GM18951 (cell line): ENCODE measurements at regions not wholly inside any gene's neighbourhood (a gene's known extent, or its start where the extent isn't known, plus 50 kb on each side); places are given as distances from the start of the nearest gene placed in this dataset.

ENCODE experiments used
- POLR2A ChIP-seq: IDR thresholded peaks from 4 replicates; pipeline ENCODE4 v1.6.1; 2011; ENCODE audit warnings: mild to moderate bottlenecking; ENCODE audit not compliant: insufficient read length, insufficient read depth; ENCODE audit errors: extremely low read depth
- in situ Hi-C: fragments of 300-500 bp; cut with MboI; formaldehyde crosslinking; loops from one replicate; pipeline ENCODE4 v1.12.0; 2022; ENCODE audit warnings: low sequenced_read_pairs, mixed read lengths, inconsistent platforms; ENCODE audit not compliant: unreplicated experiment

DNA sequence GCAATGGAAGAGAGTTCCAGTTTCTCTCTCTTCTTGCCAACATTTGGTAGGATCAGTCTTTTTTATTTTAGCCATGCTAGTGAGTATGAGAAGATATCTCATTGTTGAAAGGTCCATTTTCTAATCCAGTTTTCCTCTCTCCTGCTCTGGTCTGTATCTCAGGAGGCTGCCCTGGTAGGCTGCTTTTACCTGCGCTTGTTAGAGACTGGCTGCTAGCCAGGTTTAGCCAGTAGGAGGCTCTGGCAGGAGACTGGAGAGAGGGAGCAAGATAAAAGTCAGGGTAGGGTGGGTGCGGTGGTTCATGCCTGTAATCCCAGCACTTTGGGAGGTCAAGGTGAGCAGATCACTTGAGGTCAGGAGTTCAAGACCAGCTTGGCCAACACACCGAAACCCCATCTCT, 68.6 kb upstream of the FOXP4 start:
- in situ Hi-C loops = no loop called here

DNA sequence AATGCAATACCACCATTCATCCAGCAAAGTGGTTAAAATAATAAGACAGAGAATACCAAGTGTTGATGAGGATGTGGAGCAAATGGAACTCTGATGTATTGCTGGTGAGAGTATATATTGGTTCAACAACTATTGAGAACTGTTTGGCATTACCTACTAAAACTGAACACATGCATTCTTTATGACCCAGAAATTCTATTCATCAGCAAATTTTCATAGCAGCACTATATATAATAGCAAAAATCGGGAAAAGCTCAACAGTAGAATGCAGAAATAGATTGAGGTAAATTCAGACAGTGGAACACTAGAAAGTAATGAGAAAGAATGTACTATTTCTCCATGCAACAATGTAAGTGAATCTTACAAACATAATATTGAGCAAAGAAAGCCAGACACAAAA, 62.2 kb upstream of the FOXP4 start:
- in situ Hi-C loops = no loop called here
- TF ChIP-seq POLR2A = no peak

More for the DNA sequence above, 68.6 kb upstream of the FOXP4 start:
- no peak for TF ChIP-seq POLR2A

DNA sequence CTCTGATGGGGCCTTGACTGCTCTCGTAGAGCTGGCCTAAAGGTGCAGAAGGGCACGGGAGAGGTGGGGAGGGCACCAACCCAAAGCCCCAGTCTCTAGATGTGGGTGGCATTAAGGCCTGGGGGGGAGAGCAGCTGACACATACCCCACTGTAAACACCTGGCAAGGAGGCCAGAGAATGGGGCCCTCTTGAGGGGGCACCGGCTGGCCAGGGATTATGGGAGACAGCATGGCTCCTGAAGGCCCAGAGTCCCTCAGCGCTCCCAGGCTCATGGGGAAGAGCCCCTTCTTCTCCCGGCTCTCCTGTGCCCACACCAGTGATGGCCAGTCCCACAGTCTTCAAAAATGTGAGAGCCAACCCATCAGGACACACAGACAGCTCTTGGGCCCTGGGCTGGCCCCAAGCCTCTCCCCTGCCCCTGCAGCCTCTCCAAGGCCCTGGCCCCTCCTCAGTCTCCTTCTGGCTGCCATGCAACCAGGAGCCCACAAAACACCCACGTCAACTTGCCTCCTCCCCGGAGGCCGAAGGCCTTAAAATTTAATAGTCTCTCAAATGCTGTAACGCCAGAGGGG, 58.2 kb upstream of the FOXP4 start:
- in situ Hi-C loops = no loop called here
- no peak for TF ChIP-seq POLR2A

DNA sequence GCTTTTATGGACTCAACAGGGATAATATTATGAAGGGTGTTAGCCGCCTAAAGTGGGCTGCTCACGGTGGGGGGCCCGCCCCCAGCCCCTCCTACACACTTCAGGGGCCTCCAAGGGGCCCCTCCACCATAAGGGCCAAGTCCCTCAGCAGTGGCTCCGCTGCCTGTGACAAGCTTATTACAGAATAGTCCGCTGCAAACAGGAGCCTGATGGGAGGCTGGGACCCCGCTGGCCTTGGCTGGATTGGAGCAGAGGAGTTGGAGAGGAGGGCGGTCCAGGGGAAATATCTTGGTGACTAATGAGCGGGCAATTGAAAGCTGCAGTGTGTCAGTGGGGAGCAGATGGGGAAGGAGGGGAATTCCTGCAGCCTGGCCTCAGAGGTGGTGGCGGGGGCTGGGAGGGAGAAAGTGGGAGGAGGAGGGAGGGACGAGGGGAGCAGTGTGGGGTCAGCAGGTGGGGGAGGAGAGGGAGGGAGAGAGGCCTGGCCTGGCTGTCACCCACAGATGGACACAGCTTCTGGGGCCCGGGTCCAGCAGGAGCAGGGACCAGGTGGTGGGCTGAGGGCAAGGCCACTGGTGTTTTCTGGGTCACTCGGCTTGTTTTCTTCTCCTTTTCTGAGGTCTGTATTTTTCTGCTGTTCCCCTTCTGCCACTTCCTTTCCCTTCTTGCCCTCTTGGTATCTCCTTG, 57.6 kb upstream of the FOXP4 start:
- no peak for TF ChIP-seq POLR2A
- in situ Hi-C loops = no loop called here

DNA sequence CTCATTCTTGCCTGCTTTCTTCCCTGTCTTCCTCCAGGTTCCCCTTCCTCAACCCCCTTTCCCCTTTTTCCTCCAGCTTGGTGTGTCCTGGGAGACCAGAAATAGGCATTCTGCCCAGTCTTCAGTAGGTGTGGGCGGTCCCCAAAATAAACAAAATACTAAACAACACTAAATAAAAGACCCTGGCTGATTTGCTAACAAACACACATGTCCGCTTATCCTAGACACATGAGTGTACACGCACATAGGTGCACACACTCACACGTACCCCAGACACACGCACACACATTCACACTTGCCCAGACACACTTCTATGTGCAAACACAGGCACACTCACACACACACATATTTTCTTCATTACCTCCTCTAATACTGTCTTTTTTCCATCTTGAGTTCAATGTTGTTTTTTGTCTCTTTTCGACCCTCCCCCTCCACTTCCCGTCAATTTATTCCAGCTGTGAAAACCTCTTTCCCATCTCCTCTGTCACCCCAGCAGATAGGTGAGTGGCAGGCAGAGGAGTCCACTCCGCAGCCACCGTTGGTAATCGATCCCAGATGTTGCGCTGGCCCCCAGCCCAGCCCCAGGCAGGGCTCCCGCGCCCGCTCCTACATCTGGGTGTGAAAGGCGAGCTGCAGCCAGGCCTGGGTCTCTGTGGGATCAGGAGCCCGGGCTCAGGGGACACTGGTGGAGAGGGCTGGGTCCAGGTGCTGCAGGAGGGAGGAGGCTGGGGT, 56.9 kb upstream of the FOXP4 start:
- in situ Hi-C loops = no loop called here
- TF ChIP-seq POLR2A = no peak

DNA sequence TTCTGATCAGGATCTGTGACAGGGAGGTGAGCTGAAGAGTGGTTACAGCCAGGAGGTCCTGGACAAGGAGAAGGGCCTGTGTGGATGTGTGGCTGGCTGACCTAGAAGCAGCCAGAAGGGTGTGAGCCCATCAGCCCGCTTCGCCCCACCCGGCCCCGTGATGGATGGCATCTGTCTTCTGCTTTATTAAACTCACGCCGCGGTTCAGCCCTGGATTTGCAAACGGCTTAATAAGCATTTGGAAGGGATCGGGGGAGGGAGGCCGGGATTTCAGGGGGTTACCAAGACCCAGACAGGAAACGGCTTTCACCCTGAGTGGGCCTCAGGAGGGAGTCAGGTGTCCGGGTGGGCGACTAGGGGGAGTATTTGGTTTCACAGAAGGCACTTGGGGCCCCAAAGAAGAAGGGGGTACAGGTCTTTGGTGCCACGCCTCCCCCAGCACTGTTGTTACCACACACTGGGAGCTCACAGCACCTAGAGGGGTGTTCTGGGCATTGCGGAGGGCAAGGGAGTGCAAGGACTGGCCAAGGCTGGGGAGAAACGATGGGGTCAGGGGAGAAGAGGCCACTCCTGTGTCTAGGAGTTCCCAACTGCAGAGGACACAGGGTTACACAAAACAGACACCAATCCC, 53.8 kb upstream of the FOXP4 start:
- in situ Hi-C loops = no loop called here
- no peak for TF ChIP-seq POLR2A

DNA sequence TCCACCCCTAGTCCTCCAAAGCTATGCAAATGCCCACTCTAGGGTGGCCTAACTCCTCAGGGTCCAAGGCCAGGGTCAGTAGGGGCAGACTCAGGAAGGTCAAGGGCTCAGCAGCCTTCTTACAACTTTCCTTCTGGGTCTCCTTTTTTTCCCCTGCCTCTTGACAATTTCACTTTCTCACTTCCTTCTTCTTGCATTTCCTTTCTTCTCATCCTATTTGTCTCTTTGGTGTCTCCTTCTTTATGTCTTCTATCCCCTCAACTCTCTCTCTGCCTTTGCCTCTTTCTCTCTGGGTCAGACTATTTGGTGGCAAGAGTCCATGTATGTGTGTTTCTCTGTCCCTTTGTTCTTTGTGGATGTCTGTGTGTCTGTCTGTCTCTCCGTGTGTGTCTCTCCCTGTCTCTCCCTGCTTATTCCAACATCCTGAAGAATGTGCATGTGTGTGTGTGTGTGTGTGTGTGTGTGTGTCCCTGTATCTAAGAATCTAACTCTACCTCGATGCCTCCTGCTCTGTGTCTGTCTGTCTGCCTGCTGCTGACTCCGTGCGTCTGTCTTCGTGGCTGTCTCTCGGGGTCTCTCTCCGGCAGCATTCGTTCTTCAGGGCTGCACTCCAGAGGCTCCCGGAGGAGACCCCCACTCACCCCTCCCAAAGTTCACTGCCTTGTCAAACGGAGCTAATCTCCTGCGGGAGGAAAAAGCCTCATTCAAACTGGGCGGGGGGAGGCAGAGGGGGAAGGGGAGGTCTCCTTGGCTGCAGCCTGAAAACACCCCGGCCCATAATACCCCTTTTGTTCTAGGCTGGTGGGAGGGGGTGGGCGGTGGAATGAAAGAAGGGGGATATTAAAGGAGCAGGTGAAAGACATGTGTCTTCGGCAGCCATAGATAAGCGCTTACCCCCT, 51.7 kb upstream of the FOXP4 start:
- no peak for TF ChIP-seq POLR2A
- in situ Hi-C loops = no loop called here
